ENCODE measurements at regions not wholly inside any gene's neighbourhood (a gene's known extent, or its start where the extent isn't known, plus 50 kb on each side); places are given as distances from the start of the nearest gene placed in this dataset.

DNA sequence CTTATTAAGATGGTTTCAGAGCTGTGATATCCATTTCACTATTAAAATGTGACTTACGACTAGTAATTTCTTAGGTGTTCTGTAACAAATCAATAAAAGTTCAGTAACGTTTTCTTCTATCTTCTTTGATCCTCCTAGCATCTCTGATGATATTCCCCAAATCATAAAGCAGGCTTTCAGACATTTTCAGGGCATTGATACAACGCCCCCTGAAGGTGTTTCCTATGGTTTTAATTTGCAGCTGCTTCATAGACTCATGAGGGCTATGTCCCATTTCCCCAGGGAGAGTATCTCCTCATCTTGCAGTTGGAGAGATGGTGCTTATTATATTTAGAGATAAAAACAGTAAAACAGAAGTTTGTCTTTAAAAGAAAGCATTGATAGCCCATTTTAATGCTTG is 246.8 kb upstream of the CNTN3 start:
- 54 to 63% (median 56%) methylated on average over 3 of the region's 3 CpGs for WGBS, 4 donors
- Histone ChIP-seq H3K4me3 (no peak overlapping the region), H3K27ac (no peak overlapping the region), H3K36me3 (replicated peaks in 1 of 2) (no peaks in the 10 kb centered on the region), H3K9me3 (replicated peaks in 1 of 3) (no peaks in the 10 kb centered on the region), H3K27me3 (no peaks in the 10 kb centered on the region), H3K4me1 (replicated peaks in 1 of 2) (no peaks in the 10 kb centered on the region)
- TF ChIP-seq, protein P1, sequence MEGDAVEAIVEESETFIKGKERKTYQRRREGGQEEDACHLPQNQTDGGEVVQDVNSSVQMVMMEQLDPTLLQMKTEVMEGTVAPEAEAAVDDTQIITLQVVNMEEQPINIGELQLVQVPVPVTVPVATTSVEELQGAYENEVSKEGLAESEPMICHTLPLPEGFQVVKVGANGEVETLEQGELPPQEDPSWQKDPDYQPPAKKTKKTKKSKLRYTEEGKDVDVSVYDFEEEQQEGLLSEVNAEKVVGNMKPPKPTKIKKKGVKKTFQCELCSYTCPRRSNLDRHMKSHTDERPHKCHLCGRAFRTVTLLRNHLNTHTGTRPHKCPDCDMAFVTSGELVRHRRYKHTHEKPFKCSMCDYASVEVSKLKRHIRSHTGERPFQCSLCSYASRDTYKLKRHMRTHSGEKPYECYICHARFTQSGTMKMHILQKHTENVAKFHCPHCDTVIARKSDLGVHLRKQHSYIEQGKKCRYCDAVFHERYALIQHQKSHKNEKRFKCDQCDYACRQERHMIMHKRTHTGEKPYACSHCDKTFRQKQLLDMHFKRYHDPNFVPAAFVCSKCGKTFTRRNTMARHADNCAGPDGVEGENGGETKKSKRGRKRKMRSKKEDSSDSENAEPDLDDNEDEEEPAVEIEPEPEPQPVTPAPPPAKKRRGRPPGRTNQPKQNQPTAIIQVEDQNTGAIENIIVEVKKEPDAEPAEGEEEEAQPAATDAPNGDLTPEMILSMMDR (IDR thresholded peaks at IDR 0.05): no peak
- intact Hi-C loops (cut with DNase I): no loop called here
- DNase-seq: no peak

DNA sequence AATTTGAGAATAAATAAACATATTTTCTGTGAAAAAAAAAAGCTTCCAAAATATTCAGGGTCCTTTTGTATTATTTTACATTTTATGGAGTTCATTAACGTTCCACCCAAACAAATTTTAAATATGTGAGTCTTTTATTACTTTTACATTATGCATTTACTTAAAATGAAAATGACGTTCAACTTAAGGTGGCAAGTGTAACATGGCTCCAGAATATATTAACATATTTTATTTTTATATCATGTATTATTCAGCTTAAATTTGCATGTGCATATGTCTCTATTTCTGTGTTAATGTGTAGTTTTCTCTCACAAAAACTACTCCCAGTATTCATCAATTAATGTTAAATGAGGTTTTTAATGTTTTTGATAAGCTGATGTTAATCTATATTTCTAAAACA is 243.6 kb upstream of the CNTN3 start:
- no peak for TF ChIP-seq POLR2A (IDR thresholded peaks at IDR 0.05)
- TF ChIP-seq, protein P1 (IDR thresholded peaks at IDR 0.05): no peak
- no peak overlapping the region for H3K27ac ChIP-seq
- H3K27me3 ChIP-seq: no peaks in the 10 kb centered on the region
- intact Hi-C loops (cut with DNase I): no loop called here
- H3K4me3 ChIP-seq: no peak overlapping the region
- 67 to 77% (median 76%) methylated on average over 2 of the region's 2 CpGs for WGBS, 4 donors
- DNase-seq: no peak
- H3K4me1 ChIP-seq (replicated peaks in 1 of 2): no peaks in the 10 kb centered on the region
- no peaks in the 10 kb centered on the region for H3K9me3 ChIP-seq (replicated peaks in 1 of 3)
- H3K36me3 ChIP-seq (replicated peaks in 1 of 2): no peaks in the 10 kb centered on the region

DNA sequence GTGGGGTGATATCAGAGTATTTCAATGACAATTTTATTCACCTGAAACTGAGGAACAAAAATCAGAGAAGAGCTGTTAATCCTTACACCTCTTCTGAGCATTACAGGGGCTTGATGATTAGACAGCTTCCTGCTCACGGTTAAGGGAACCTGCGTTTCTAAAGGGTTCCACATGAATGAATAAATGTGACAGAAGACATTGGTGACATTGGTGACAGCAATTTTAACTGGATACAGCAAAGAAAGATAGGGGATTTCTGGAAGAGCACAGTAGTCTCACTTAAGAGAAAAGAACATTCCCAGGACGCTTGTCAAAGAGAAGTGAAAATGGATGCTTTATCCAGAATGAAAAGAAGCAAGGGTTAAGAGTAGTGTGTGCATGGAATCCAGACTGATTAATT is 235.9 kb upstream of the CNTN3 start:
- Histone ChIP-seq H3K27ac (no peak overlapping the region), H3K4me3 (no peak overlapping the region), H3K27me3 (no peaks in the 10 kb centered on the region), H3K9me3 (replicated peaks in 1 of 3) (no peaks in the 10 kb centered on the region), H3K4me1 (replicated peaks in 1 of 2) (no peaks in the 10 kb centered on the region), H3K36me3 (replicated peaks in 1 of 2) (no peaks in the 10 kb centered on the region)
- WGBS, 4 donors: 64 to 77% (median 68%) methylated on average over 3 of the region's 3 CpGs
- intact Hi-C loops (cut with DNase I): no loop called here
- TF ChIP-seq POLR2A (IDR thresholded peaks at IDR 0.05): no peak
- TF ChIP-seq, protein P1 (IDR thresholded peaks at IDR 0.05): no peak
- no peak for DNase-seq

DNA sequence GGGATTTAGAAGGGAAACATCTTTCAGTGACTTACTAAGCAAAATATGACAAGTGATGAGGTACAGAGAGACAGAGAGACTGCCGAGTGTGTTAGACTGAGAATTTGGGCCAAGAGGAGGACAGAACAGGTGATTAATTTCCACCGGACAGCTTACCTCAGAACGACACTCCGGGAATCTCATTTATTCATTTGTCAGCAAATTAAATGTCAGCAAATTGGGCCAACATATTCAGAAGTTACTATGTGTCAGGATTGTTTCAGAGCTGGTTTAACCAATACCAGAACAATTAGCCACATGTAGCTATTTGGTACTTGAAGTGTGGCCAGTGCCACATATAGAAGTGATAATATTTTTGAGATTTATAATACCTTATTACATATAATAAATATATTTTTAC is 232.6 kb upstream of the CNTN3 start:
- no peak overlapping the region for H3K4me3 ChIP-seq
- intact Hi-C loops (cut with DNase I): no loop called here

More for the DNA sequence above, 232.6 kb upstream of the CNTN3 start:
- WGBS, 4 donors: 35 to 58% (median 50%) methylated on average over 4 of the region's 4 CpGs
- no peaks in the 10 kb centered on the region for H3K4me1 ChIP-seq (replicated peaks in 1 of 2)
- H3K36me3 ChIP-seq (replicated peaks in 1 of 2): no peaks in the 10 kb centered on the region
- H3K9me3 ChIP-seq (replicated peaks in 1 of 3): no peaks in the 10 kb centered on the region
- no peaks in the 10 kb centered on the region for H3K27me3 ChIP-seq
- no peak for DNase-seq
- no peak overlapping the region for H3K27ac ChIP-seq
- no peak for TF ChIP-seq POLR2A (IDR thresholded peaks at IDR 0.05)
- TF ChIP-seq, protein P1 (IDR thresholded peaks at IDR 0.05): no peak

All from adrenal gland (tissue), 9 donors.